Prostate gland (tissue), 2 donors: ENCODE measurements at regions not wholly inside any gene's neighbourhood (a gene's known extent, or its start where the extent isn't known, plus 50 kb on each side); places are given as distances from the start of the nearest gene placed in this dataset.

ENCODE experiments used
- DNase-seq: peaks from one replicate; pipeline ENCODE4 v3.0.0-alpha.2; 2019; ENCODE audit warnings: low spot score
- H3K27ac ChIP-seq, 2 donors: fragments of 200-600 bp; sonication (generic); 2 replicates each; pipeline ENCODE4 v1.5.1; 2017 to 2019
- H3K27me3 ChIP-seq: fragments of 200-600 bp; sonication (generic); replicated peaks from 2 replicates; pipeline ENCODE4 v1.5.1; 2019; ENCODE audit not compliant: insufficient read depth
- H3K36me3 ChIP-seq, 2 donors: fragments of 200-600 bp; sonication (generic); 1 replicate in 1 of 2; 2 replicates in 1 of 2; pipeline versions ENCODE4 v1.5.1 to v1.8.1; 2017 to 2019
- H3K4me1 ChIP-seq: fragments of 200-600 bp; sonication (generic); replicated peaks from 2 replicates; pipeline ENCODE4 v1.5.1; 2019
- H3K4me3 ChIP-seq, 2 donors: fragments of 200-600 bp; sonication (generic); 2 replicates each; pipeline ENCODE4 v1.5.1; 2017 to 2019
- H3K9me3 ChIP-seq: fragments of 200-600 bp; sonication (generic); 2 replicates; pipeline ENCODE4 v1.5.1; 2017
- POLR2A ChIP-seq: fragments of 450-650 bp; IDR thresholded peaks from one replicate; pipeline ENCODE4 v1.6.1; 2016; ENCODE audit warnings: antibody characterized with exemption, mild to moderate bottlenecking
- POLR2AphosphoS5 ChIP-seq: sonication (generic); formaldehyde crosslinking; IDR thresholded peaks from one replicate; pipeline ENCODE4 v1.6.1; 2017; ENCODE audit warnings: antibody characterized with exemption
- WGBS: methylation state at CpG from one replicate; pipeline ENCODE4 v1.1.5; 2018; 5-methylcytosine and 5-hydroxymethylcytosine counted together
- intact Hi-C: fragments of 100-400 bp; cut with DNase I; formaldehyde crosslinking; loops from one replicate; pipeline ENCODE4 v1.14.2; 2022
- TF ChIP-seq, protein P1 (sequence below), 4 experiments: fragments of 200-600 bp in 2 of 4; fragments of 450-650 bp in 2 of 4; sonication (generic) in 2 of 4; IDR thresholded peaks; 1 replicate in 3 of 4; 2 replicates in 1 of 4; pipeline ENCODE4 v1.5.1; 2016 to 2019; ENCODE audit warnings: antibody characterized with exemption in 4 of 4, mild to moderate bottlenecking in 2 of 4, moderate library complexity in 2 of 4

DNA sequence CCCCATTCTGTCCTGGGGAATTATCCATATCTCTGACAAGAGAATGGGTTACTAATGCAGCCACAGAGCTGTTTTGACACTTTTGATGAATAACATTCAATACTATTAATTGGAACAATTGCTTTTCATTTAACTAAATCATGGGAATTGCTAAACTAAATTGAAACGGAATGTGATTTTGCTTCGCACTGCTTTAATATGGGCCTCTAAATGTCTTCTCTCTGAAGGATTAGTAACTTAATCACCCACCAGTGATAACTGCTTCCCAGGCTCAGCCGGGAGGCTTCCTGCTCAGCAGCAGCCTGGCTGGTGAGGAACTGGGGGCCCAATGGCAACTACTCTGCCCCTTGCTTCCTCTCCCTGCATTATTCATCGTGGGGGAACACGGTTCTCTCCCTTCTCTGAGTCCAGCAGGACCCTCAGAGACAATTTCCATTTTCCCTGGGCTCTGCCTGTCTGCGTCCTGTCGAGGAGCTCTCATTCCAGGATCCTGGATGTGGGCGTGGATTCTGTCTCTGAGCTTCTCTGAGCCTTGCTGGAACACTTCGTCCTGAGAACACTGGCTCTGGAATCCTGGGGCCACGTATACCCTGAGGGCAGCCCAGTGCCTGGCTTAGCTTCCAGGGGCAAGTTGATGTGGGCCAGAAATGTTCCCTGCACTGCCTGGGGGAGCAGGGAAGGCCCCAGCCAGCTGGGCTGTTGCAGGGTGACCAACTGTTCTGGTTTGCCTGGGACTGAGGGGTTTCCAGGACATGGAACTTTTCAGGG lies 308.9 kb downstream of the DHX35 start:
- no peak overlapping the region for H3K27ac ChIP-seq
- 50% methylated on average over 10 of the region's 10 CpGs for WGBS

DNA sequence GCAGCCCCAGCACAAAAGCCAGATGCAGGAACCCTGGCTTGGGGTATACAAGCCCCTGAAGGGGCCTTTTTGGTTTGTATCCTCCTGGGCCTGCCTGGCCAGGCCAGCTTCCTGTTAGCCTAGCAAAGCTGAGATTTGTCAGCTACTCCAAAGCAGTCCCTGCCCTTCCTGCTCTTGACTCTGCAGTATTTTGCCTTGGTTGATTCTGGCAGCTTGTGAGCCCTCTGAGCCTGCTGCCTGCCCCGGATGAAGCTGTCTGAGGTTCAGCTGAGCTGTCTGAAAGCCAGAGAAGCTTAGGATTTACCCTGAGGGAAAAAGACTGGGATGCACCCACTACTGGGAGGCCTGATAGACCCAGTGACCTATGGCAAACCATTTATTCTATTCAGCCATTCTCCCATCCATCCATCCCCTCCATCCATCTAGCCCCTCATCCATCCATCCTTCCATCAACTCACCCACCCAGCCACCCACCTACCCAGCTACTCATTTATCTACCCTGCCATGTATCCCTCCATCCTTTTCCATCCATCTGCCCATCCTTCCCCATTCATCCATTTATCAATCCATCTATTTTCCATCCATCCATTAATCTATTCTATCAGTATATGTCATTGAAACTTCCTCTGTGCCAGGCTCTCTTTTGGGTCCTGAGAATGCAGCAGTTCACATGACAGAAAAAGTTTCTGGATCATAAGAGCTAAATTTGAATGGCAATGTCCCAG lies 307.5 kb downstream of the DHX35 start:
- H3K36me3 ChIP-seq: no peaks in the 10 kb centered on the region
- H3K4me1 ChIP-seq: no peaks in the 10 kb centered on the region
- no peaks in the 10 kb centered on the region for H3K27me3 ChIP-seq
- H3K4me3 ChIP-seq: no peak overlapping the region
- intact Hi-C loops: loop anchor here (5.0 to 10.0 kb wide), 2 partner anchors 1423 to 1695 kb away; no protein-coding TSS in a partner anchor
- no peaks in the 10 kb centered on the region for H3K9me3 ChIP-seq
- DNase-seq: no peak
- no peak for TF ChIP-seq POLR2AphosphoS5
- 29% methylated on average over 1 of the region's 1 CpG for WGBS
- no peak overlapping the region for H3K27ac ChIP-seq

More for the DNA sequence above, 308.9 kb downstream of the DHX35 start:
- no peaks in the 10 kb centered on the region for H3K9me3 ChIP-seq
- H3K27me3 ChIP-seq: no peaks in the 10 kb centered on the region
- intact Hi-C loops: loop anchor here (5.0 kb wide), 1 partner anchor 1421 kb away; no protein-coding TSS in a partner anchor
- H3K36me3 ChIP-seq: no peaks in the 10 kb centered on the region
- no peak overlapping the region for H3K4me3 ChIP-seq
- no peak for DNase-seq
- H3K4me1 ChIP-seq: no peaks in the 10 kb centered on the region
- TF ChIP-seq, protein P1, sequence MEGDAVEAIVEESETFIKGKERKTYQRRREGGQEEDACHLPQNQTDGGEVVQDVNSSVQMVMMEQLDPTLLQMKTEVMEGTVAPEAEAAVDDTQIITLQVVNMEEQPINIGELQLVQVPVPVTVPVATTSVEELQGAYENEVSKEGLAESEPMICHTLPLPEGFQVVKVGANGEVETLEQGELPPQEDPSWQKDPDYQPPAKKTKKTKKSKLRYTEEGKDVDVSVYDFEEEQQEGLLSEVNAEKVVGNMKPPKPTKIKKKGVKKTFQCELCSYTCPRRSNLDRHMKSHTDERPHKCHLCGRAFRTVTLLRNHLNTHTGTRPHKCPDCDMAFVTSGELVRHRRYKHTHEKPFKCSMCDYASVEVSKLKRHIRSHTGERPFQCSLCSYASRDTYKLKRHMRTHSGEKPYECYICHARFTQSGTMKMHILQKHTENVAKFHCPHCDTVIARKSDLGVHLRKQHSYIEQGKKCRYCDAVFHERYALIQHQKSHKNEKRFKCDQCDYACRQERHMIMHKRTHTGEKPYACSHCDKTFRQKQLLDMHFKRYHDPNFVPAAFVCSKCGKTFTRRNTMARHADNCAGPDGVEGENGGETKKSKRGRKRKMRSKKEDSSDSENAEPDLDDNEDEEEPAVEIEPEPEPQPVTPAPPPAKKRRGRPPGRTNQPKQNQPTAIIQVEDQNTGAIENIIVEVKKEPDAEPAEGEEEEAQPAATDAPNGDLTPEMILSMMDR (IDR thresholded peaks at IDR 0.05): no peak
- TF ChIP-seq POLR2A: no peak
- no peak for TF ChIP-seq POLR2AphosphoS5

DNA sequence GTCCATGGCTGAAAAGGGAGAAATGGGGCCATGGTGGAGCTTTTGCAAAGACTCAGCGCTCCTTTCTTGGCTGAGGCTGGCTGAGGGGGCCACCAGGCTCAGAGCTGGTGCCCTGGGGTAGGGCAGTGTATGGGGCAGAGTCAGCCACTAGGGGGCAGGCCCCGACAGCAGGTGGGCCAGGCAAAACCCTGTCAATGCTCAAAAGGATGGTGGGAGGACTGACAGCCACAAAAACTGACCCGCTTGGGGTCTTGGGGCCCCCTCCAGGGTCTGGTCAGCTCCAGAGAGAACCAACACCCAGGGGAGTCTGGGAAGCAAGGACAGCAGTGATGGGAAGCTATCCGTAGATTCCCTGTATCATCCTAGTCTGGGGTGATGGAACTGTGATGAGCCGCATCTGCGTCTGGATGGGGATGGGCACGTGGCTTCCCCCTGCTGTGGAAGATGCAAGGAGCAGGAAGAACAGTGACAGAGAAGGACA lies 306.9 kb downstream of the DHX35 start:
- peak; percentile 40 for DNase-seq
- WGBS: 40% methylated on average over 7 of the region's 7 CpGs
- TF ChIP-seq POLR2AphosphoS5 (no peak), POLR2A (no peak)
- TF ChIP-seq, protein P1 (IDR thresholded peaks at IDR 0.05): peak; percentile 67 to 82 (median 78)

DNA sequence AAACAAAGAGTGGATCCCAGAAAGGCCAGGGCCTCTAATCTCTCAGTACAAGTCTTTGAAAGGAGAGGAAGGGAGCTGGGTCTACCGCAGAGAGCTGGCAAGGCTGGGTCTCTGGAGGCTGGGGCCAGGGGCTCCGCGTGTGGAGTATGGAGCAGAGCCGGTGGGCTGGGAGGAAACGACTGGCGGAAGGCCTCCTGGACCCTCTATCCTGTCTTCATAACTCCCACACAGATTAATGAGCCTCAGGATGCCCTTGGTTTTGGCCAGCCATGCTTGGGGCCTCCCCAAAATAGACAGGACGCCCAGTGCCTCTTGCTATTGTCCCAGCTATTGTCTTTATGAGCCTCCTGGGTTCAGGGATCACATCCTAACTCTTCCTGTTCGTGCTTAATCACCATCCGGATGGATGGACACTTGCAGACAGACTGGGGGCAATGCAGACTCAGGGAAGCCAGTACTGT lies 306.4 kb downstream of the DHX35 start:
- Histone ChIP-seq H3K4me1 (no peaks in the 10 kb centered on the region), H3K9me3 (no peaks in the 10 kb centered on the region), H3K36me3 (no peaks in the 10 kb centered on the region), H3K27me3 (no peaks in the 10 kb centered on the region), H3K4me3 (no peak overlapping the region), H3K27ac (no peak overlapping the region)
- no peak for DNase-seq
- TF ChIP-seq, protein P1 (IDR thresholded peaks at IDR 0.05): no peak
- TF ChIP-seq POLR2AphosphoS5 (no peak), POLR2A (no peak)
- intact Hi-C loops: loop anchor here (10.0 kb wide), 1 partner anchor 1696 kb away; no protein-coding TSS in a partner anchor
- 71% methylated on average over 9 of the region's 9 CpGs for WGBS

More for the DNA sequence above, 306.9 kb downstream of the DHX35 start:
- intact Hi-C loops: loop anchor here (10.0 kb wide), 1 partner anchor 1696 kb away; no protein-coding TSS in a partner anchor
- H3K9me3 ChIP-seq: no peaks in the 10 kb centered on the region
- no peaks in the 10 kb centered on the region for H3K4me1 ChIP-seq
- no peaks in the 10 kb centered on the region for H3K27me3 ChIP-seq
- H3K27ac ChIP-seq: no peak overlapping the region
- H3K4me3 ChIP-seq: no peak overlapping the region
- H3K36me3 ChIP-seq: no peaks in the 10 kb centered on the region

DNA sequence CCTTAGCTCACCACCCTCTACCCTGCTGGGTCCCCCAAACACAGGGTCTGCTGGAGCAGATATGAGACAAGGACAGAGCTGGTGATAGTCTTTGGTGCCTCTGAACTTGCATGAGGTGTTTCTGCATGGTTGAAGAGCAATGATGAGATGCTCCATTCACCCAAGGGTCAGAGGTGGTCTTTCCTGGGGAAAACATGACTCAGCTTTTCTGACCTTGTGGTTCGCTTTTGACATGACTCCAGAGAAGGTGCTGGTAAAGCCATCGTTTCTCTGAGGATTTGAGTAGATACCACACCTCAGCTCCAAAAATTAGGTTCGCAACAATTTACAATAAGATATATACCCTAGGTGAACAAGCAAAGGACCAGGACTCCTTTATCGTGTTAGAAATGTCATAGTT lies 304.8 kb downstream of the DHX35 start:
- no peaks in the 10 kb centered on the region for H3K36me3 ChIP-seq
- 94% methylated on average over 4 of the region's 4 CpGs for WGBS
- no peaks in the 10 kb centered on the region for H3K27me3 ChIP-seq
- no peaks in the 10 kb centered on the region for H3K9me3 ChIP-seq
- no peak overlapping the region for H3K4me3 ChIP-seq
- TF ChIP-seq POLR2AphosphoS5: no peak
- TF ChIP-seq POLR2A: no peak
- H3K4me1 ChIP-seq: no peaks in the 10 kb centered on the region
- intact Hi-C loops: loop anchor here (10.0 kb wide), 1 partner anchor 1698 kb away; no protein-coding TSS in a partner anchor
- H3K27ac ChIP-seq: no peak overlapping the region
- no peak for DNase-seq
